HEK293 (cell line): ENCODE measurements at regions not wholly inside any gene's neighbourhood (a gene's known extent, or its start where the extent isn't known, plus 50 kb on each side); places are given as distances from the start of the nearest gene placed in this dataset.
A peak's percentile ranks its signal among the peaks of the same experiment; 100 is the strongest.

Source experiments
- CTCF ChIA-PET: fragments of 350-600 bp; formaldehyde crosslinking; extraction: SDS; loops from one replicate; lab custom pipeline; 2021; ENCODE audit warnings: antibody characterized with exemption; lab: Yijun Ruan, JAX
- POLR2A ChIA-PET: fragments of 300-600 bp; formaldehyde crosslinking; extraction: SDS; loops from one replicate; lab custom pipeline; 2020; ENCODE audit warnings: antibody characterized with exemption, inconsistent platforms; lab: Yijun Ruan, JAX
- H3K27ac ChIP-seq: fragments of 200-500 bp; sonication (Bioruptor generic); 2 replicates; pipeline ENCODE4 v1.5.1; 2014; ENCODE audit warnings: low read depth, low read length, control low read depth, inconsistent platforms; ENCODE audit errors: extremely low read depth
- H3K36me3 ChIP-seq, 2 experiments: fragments of 200-500 bp in 1 of 2; sonication (Bioruptor generic) in 1 of 2; 1 replicate in 1 of 2; 2 replicates in 1 of 2; pipeline ENCODE4 v1.5.1; 2014 to 2017; ENCODE audit warnings: inconsistent platforms in 2 of 2, low read length in 2 of 2; ENCODE audit not compliant: control insufficient read depth in 2 of 2, insufficient read depth in 1 of 2
- H3K4me1 ChIP-seq: fragments of 200-500 bp; sonication (Bioruptor generic); 2 replicates; pipeline ENCODE4 v1.5.1; 2014; ENCODE audit warnings: mild to moderate bottlenecking, low read length, inconsistent platforms; ENCODE audit not compliant: control insufficient read depth, insufficient read depth
- H3K4me3 ChIP-seq: 2 replicates; pipeline ENCODE4 v1.5.1; 2011; ENCODE audit warnings: low read depth, mild to moderate bottlenecking, control low read depth, low read length, moderate library complexity
- H3K9me3 ChIP-seq: fragments of 200-500 bp; sonication (Bioruptor generic); 2 replicates; pipeline ENCODE4 v1.5.1; 2014; ENCODE audit warnings: low read depth, low read length, inconsistent platforms; ENCODE audit not compliant: control insufficient read depth, insufficient read depth
- BCL6B ChIP-seq: fragments of 450-650 bp; formaldehyde crosslinking; IDR thresholded peaks from 2 replicates; pipeline ENCODE4 v1.5.1; 2017; ENCODE audit warnings: missing biosample characterization, missing genetic modification characterization
- GLI4 ChIP-seq: fragments of 450-650 bp; formaldehyde crosslinking; IDR thresholded peaks from 2 replicates; pipeline ENCODE4 v1.5.1; 2016; ENCODE audit warnings: missing biosample characterization, missing genetic modification characterization
- HOXC10 ChIP-seq: sonication (generic); formaldehyde crosslinking; IDR thresholded peaks from 2 replicates; pipeline ENCODE4 v1.8.1; 2023; ENCODE audit warnings: mild to moderate bottlenecking, missing genetic modification reagents
- INSM2 ChIP-seq: fragments of 450-650 bp; formaldehyde crosslinking; IDR thresholded peaks from 2 replicates; pipeline ENCODE4 v1.5.1; 2016; ENCODE audit warnings: missing biosample characterization, missing genetic modification characterization
- KLF17 ChIP-seq: fragments of 450-650 bp; formaldehyde crosslinking; IDR thresholded peaks from 2 replicates; pipeline ENCODE4 v1.5.1; 2016; ENCODE audit warnings: missing biosample characterization, missing genetic modification characterization
- MZF1 ChIP-seq: fragments of 450-650 bp; formaldehyde crosslinking; IDR thresholded peaks from 2 replicates; pipeline ENCODE4 v1.5.1; 2017; ENCODE audit warnings: missing biosample characterization, missing genetic modification characterization, borderline replicate concordance
- OVOL3 ChIP-seq: fragments of 450-650 bp; formaldehyde crosslinking; IDR thresholded peaks from 2 replicates; pipeline ENCODE4 v1.5.1; 2016; ENCODE audit warnings: missing biosample characterization, missing genetic modification characterization
- REST ChIP-seq: fragments of 450-650 bp; formaldehyde crosslinking; IDR thresholded peaks from 2 replicates; pipeline ENCODE4 v1.5.1; 2016; ENCODE audit warnings: missing biosample characterization, missing genetic modification characterization
- ZBTB7A ChIP-seq: fragments of 450-650 bp; formaldehyde crosslinking; IDR thresholded peaks from 2 replicates; pipeline ENCODE4 v1.5.1; 2016; ENCODE audit warnings: low read depth, missing biosample characterization, missing genetic modification characterization
- ZFP69B ChIP-seq: fragments of 450-650 bp; formaldehyde crosslinking; IDR thresholded peaks from 2 replicates; pipeline ENCODE4 v1.5.1; 2016; ENCODE audit warnings: missing biosample characterization, missing genetic modification characterization
- ZNF114 ChIP-seq: fragments of 450-650 bp; formaldehyde crosslinking; IDR thresholded peaks from 2 replicates; pipeline ENCODE4 v1.5.0; 2017; ENCODE audit warnings: missing biosample characterization, missing genetic modification characterization
- ZNF2 ChIP-seq: fragments of 450-650 bp; formaldehyde crosslinking; IDR thresholded peaks from 2 replicates; pipeline ENCODE4 v1.5.1; 2016; ENCODE audit warnings: missing biosample characterization, missing genetic modification characterization
- ZNF266 ChIP-seq: fragments of 450-650 bp; formaldehyde crosslinking; IDR thresholded peaks from 2 replicates; pipeline ENCODE4 v1.5.1; 2016; ENCODE audit warnings: missing biosample characterization, missing genetic modification characterization, low read depth
- ZNF335 ChIP-seq: fragments of 450-650 bp; formaldehyde crosslinking; conservative IDR thresholded peaks from 2 replicates; pipeline ENCODE4 v1.5.1; 2016; ENCODE audit warnings: missing biosample characterization, missing genetic modification characterization
- ZNF37A ChIP-seq: fragments of 450-650 bp; IDR thresholded peaks from 2 replicates; pipeline ENCODE4 v1.5.1; 2018; ENCODE audit warnings: missing biosample characterization, missing genetic modification characterization
- ZNF426 ChIP-seq: fragments of 450-650 bp; formaldehyde crosslinking; IDR thresholded peaks from 2 replicates; pipeline ENCODE4 v1.5.1; 2017; ENCODE audit warnings: missing biosample characterization, missing genetic modification characterization, mild to moderate bottlenecking, inconsistent platforms, moderate library complexity
- ZNF449 ChIP-seq: fragments of 450-650 bp; formaldehyde crosslinking; IDR thresholded peaks from 2 replicates; pipeline ENCODE4 v1.5.1; 2017; ENCODE audit warnings: missing biosample characterization, mild to moderate bottlenecking, missing genetic modification characterization, moderate library complexity
- ZNF518A ChIP-seq: fragments of 450-650 bp; formaldehyde crosslinking; conservative IDR thresholded peaks from 2 replicates; pipeline ENCODE4 v1.5.1; 2016; ENCODE audit warnings: low read depth, missing biosample characterization, missing genetic modification characterization
- ZNF555 ChIP-seq: fragments of 450-650 bp; formaldehyde crosslinking; conservative IDR thresholded peaks from 2 replicates; pipeline ENCODE4 v1.5.1; 2017; ENCODE audit warnings: missing biosample characterization, mild to moderate bottlenecking, missing genetic modification characterization, inconsistent platforms
- ZNF626 ChIP-seq: fragments of 450-650 bp; sonication (Bioruptor Pico); formaldehyde crosslinking; IDR thresholded peaks from 2 replicates; pipeline ENCODE4 v1.5.1; 2018; ENCODE audit warnings: missing biosample characterization, missing genetic modification characterization, inconsistent platforms
- ZNF664 ChIP-seq: fragments of 450-650 bp; formaldehyde crosslinking; IDR thresholded peaks from 2 replicates; pipeline ENCODE4 v1.5.1; 2016; ENCODE audit warnings: missing biosample characterization, missing genetic modification characterization
- ZNF830 ChIP-seq: fragments of 450-650 bp; IDR thresholded peaks from 2 replicates; pipeline ENCODE4 v1.5.0; 2018; ENCODE audit warnings: missing biosample characterization, missing genetic modification characterization, low read depth, mild to moderate bottlenecking, moderate library complexity

- POLR2A ChIA-PET: no interaction called here
- Histone ChIP-seq H3K27ac (no peak overlapping the region), H3K4me3 (no peak overlapping the region), H3K36me3 (no peaks in the 10 kb centered on the region), H3K4me1 (peaks cover 19% of the 10 kb centered on the region), H3K9me3 (no peaks in the 10 kb centered on the region)
- CTCF ChIA-PET: interaction anchor here (0.7 kb wide), 1 partner anchor 146 kb away, joined by 5 read pairs; no protein-coding TSS in a partner anchor
- TF ChIP-seq MZF1 (tag by site-specific recombination) (no peak), ZNF426 (no peak), ZNF626 (tag by site-specific recombination) (no peak), INSM2 (tag by site-specific recombination) (no peak), ZNF664 (tag by site-specific recombination) (no peak), ZNF518A (no peak), REST (no peak), OVOL3 (tag by site-specific recombination) (no peak), GLI4 (tag by site-specific recombination) (no peak), ZNF2 (tag by site-specific recombination) (no peak), ZNF114 (tag by site-specific recombination) (no peak), ZNF555 (tag by site-specific recombination) (no peak)
These were observed 203.4 kb upstream of the FOXN3 start for GRCh38 chr14:89620436-89620835.

- Histone ChIP-seq H3K36me3 (no peaks in the 10 kb centered on the region), H3K4me3 (peak overlapping the region; percentile 72), H3K4me1 (peaks cover 17% of the 10 kb centered on the region), H3K9me3 (no peaks in the 10 kb centered on the region), H3K27ac (peak overlapping the region; percentile 77; the same call in 1 of the 2 replicates)
- ChIA-PET CTCF (interaction anchor here (0.6 kb wide), 1 partner anchor 283 kb away, joined by 3 read pairs; no protein-coding TSS in a partner anchor), POLR2A (no interaction called here)
- TF ChIP-seq KLF17 (tag by site-specific recombination) (no peak), ZNF114 (tag by site-specific recombination) (no peak), ZNF449 (no peak), BCL6B (tag by site-specific recombination) (no peak), ZNF266 (tag by site-specific recombination) (no peak), ZNF335 (tag by site-specific recombination) (no peak; the same call in 1 of the 2 replicates), ZBTB7A (tag by site-specific recombination) (no peak), ZFP69B (tag by site-specific recombination) (no peak), ZNF37A (no peak), ZNF830 (no peak), HOXC10 (CRISPR knock-in tag) (no peak)
These were observed 202.6 kb upstream of the FOXN3 start for GRCh38 chr14:89619596-89619995.
